Left ventricle myocardium inferior (tissue), 1 donor: ENCODE measurements at regions not wholly inside any gene's neighbourhood (a gene's known extent, or its start where the extent isn't known, plus 50 kb on each side); places are given as distances from the start of the nearest gene placed in this dataset.

Experiments
- DNase-seq: peaks from one replicate; pipeline ENCODE4 v3.0.0-alpha.2; 2020
- H3K27ac ChIP-seq: fragments of 200-600 bp; replicated peaks from 2 replicates; pipeline ENCODE4 v1.8.0; 2021
- H3K27me3 ChIP-seq: fragments of 200-600 bp; 2 replicates; pipeline ENCODE4 v1.8.0; 2021; ENCODE audit warnings: low read depth
- H3K36me3 ChIP-seq: fragments of 200-600 bp; 2 replicates; pipeline ENCODE4 v1.8.0; 2021
- H3K4me1 ChIP-seq: fragments of 200-600 bp; 2 replicates; pipeline ENCODE4 v1.8.0; 2021
- H3K4me3 ChIP-seq: fragments of 200-600 bp; 2 replicates; pipeline ENCODE4 v1.8.0; 2021; ENCODE audit warnings: mild to moderate bottlenecking, moderate library complexity
- H3K9me3 ChIP-seq: fragments of 200-600 bp; replicated peaks from 2 replicates; pipeline ENCODE4 v1.8.0; 2021
- CTCF ChIP-seq: fragments of 200-600 bp; IDR thresholded peaks from 2 replicates; pipeline ENCODE4 v1.8.0; 2021; ENCODE audit warnings: antibody characterized with exemption, mild to moderate bottlenecking, borderline replicate concordance
- intact Hi-C: fragments of 100-400 bp; cut with micrococcal nuclease; formaldehyde crosslinking; loops from one replicate; pipeline ENCODE4 v1.11.0; 2022
- donor health status: DM: no; HTN: yes; CAD: no; lungs with severe emphysema.

- H3K27me3 ChIP-seq: no peaks in the 10 kb centered on the region
- TF ChIP-seq CTCF: no peak
- H3K4me1 ChIP-seq: peaks cover 5% of the 10 kb centered on the region
- H3K9me3 ChIP-seq: no peaks in the 10 kb centered on the region
- intact Hi-C loops: no loop called here
- no peak overlapping the region for H3K4me3 ChIP-seq
- DNase-seq: no peak
- H3K27ac ChIP-seq: no peak overlapping the region
- no peaks in the 10 kb centered on the region for H3K36me3 ChIP-seq
Measured at GRCh38 chr5:167773668-167774301, 517.7 kb upstream of the WWC1 start.

GRCh38 chr5:167777746-167778145, 513.7 kb upstream of the WWC1 start:
- H3K4me3 ChIP-seq: no peak overlapping the region
- no peaks in the 10 kb centered on the region for H3K27me3 ChIP-seq
- peaks cover 5% of the 10 kb centered on the region for H3K4me1 ChIP-seq
- H3K27ac ChIP-seq: no peak overlapping the region
- TF ChIP-seq CTCF: no peak
- DNase-seq: no peak
- no peaks in the 10 kb centered on the region for H3K9me3 ChIP-seq
- intact Hi-C loops: no loop called here
- no peaks in the 10 kb centered on the region for H3K36me3 ChIP-seq

- intact Hi-C loops: no loop called here
- peaks cover 5% of the 10 kb centered on the region for H3K4me1 ChIP-seq
- no peak for DNase-seq
- no peaks in the 10 kb centered on the region for H3K36me3 ChIP-seq
- no peak overlapping the region for H3K27ac ChIP-seq
- no peaks in the 10 kb centered on the region for H3K27me3 ChIP-seq
- H3K4me3 ChIP-seq: no peak overlapping the region
- no peak for TF ChIP-seq CTCF
- H3K9me3 ChIP-seq: no peaks in the 10 kb centered on the region
Measured at GRCh38 chr5:167778228-167778627, 513.2 kb upstream of the WWC1 start.

- no peaks in the 10 kb centered on the region for H3K9me3 ChIP-seq
- H3K27ac ChIP-seq: no peak overlapping the region
- no peaks in the 10 kb centered on the region for H3K27me3 ChIP-seq
- DNase-seq: no peak
- H3K4me1 ChIP-seq: peaks cover 5% of the 10 kb centered on the region
- H3K36me3 ChIP-seq: no peaks in the 10 kb centered on the region
- intact Hi-C loops: no loop called here
- H3K4me3 ChIP-seq: no peak overlapping the region
- no peak for TF ChIP-seq CTCF
Measured at GRCh38 chr5:167779644-167780043, 511.8 kb upstream of the WWC1 start.

- no peak for DNase-seq
- Histone ChIP-seq H3K4me3 (no peak overlapping the region), H3K27me3 (no peaks in the 10 kb centered on the region), H3K9me3 (no peaks in the 10 kb centered on the region), H3K36me3 (no peaks in the 10 kb centered on the region), H3K4me1 (peaks cover 5% of the 10 kb centered on the region), H3K27ac (no peak overlapping the region)
- no peak for TF ChIP-seq CTCF
- intact Hi-C loops: no loop called here
Measured at GRCh38 chr5:167780177-167780576, 511.3 kb upstream of the WWC1 start.
